Activated CD4-positive, CD25-positive, alpha-beta regulatory T cell treated with anti-CD3 and anti-CD28 coated beads, Interleukin-2, amount 50 U/mL, for 72 hours (primary cell): ENCODE measurements at regions not wholly inside any gene's neighbourhood (a gene's known extent, or its start where the extent isn't known, plus 50 kb on each side); places are given as distances from the start of the nearest gene placed in this dataset.

Source experiments
- DNase-seq: peaks from one replicate; pipeline ENCODE4 v3.0.0; 2021

DNA sequence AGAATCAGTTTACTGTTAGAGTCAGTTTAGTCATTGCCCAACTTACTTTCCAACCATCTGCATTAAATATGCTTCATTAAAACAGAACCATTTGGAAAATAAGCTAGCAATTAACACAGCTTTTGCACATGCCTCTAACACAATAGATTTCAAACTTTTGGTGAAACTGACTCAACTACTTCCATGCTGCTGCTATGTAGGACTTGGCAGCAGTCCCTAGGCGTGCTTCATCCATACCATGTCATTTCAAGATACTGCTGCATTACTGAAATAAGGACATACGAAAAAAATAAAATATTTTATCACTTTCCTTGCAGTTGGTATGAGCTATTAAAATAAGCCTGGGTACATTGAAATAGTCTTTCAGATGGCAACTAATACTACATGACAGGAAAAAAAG is 65.5 kb upstream of the SOX6 start:
- no peak for DNase-seq

DNA sequence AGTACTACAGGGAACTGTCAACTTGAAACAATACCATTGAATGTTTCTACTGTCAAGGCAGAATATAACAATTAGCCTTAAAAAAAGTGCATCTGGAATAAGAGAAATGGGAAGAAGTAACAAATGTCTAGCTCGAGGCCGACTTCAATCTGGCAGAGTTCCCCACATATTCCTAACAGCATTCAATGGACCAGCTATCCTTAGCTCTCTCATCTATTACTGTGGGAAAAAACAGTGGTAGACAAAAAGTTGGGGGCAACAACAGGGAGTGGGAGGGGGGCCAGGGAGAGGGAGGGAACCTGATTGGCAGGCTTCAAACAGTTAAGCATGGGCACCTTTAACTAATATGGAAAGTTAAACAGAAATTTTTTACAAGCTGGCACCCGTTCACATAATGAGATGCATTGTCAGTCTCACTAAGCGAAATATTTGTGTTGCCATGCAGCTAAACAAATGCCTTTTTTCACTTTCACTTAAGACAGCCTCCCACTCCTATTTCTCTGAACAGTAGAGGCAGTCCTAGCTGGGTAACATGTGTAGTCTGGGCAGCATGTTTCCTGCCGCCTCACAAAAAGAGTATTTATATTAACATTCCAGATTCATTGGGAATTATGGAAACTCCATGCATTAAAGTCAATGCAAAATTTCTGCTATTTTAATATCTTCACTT is 62.2 kb upstream of the SOX6 start:
- DNase-seq, result no peak

DNA sequence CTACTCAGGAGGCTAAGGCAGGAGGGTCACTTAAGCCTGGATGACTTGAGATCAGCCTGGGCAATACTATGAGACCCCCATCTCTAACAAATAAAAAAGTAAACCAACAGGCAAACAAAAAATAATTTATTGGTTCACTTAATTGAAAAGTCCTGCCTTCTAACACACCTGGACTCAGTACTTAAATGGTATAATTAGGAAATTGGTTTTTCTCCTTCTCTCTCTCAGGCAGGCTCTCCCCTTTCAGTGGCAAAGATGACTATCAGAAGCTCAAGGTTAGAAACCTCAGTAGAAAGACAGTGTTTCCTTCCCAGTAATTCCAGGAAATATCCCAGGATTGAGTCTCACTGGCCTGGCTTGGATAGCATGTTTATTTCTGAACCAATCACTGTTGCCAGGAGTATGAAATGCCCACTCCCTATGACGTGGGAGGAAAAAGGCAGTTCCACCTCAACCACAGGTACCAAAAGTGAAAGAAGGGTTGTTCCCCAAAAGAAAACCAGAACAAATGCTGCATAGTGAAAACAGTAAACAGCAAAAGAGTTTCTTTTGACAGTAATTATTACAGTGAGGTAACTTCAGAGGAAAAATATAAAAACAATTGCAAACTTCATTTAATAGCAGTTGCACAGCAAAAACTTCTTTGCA is 56.3 kb upstream of the SOX6 start:
- no peak for DNase-seq

DNA sequence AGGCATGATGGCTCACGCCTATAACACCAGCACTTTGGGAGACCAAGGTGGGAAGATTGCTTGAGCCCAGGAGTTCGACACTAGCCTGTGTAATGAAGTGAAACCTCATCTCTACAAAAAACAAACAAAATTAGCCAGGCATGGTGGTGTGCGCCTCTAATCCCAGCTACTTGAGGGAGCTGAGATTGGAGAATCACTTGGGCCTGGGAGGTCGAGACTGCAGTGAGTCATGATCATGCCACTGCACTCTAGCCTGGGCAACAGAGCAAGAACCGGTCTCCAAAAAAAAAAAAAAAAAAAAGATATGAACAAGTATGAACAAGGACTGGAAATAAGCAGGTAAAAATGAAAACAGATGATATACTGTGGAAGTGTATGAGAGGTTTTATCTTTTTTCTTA is 54.1 kb upstream of the SOX6 start:
- no peak for DNase-seq

DNA sequence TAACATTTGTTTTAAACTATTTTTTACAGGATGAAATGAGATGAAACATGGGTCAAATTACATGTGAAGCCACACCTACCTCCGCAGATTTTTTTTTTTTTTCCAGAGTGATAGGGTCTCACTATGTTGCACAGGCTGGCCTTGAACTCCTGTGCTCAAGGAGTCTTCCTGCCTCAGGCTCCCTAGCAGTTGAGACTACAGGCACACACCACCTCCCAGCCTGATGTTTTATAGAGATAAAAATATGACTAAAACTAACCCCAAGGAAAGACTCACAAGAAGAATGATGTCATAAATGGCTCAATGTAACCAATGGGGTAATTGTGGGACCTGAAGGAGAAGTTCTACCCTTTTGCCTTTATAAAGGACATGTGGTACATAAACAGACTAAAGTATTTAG is 52.3 kb upstream of the SOX6 start:
- DNase-seq, result no peak

DNA sequence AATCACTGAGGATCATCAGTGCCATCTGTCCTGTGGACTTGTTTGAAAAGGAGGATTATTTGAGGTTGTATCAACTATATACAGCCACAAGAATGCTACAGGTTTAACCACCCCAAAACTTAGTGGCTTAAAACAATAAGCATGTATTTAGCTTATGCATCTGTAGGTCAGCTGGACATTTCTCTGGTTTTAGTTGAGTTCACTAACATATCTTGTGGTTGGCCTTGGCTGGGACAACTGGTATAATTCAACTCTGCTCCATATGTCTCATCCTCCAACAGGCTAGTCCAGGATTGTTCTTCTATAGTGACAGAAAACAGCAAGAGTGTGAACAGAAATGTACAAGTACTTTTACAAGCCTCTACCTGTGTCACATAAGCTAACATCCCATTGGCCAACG is 49.9 kb upstream of the SOX6 start:
- no peak for DNase-seq
